ENCODE measurements at regions not wholly inside any gene's neighbourhood (a gene's known extent, or its start where the extent isn't known, plus 50 kb on each side); places are given as distances from the start of the nearest gene placed in this dataset.
"Not testable (repeated sequence)": the region's sequence is repeated elsewhere in the genome, so short reads cannot be mapped to it uniquely, and the experiment has no call there.

DNA sequence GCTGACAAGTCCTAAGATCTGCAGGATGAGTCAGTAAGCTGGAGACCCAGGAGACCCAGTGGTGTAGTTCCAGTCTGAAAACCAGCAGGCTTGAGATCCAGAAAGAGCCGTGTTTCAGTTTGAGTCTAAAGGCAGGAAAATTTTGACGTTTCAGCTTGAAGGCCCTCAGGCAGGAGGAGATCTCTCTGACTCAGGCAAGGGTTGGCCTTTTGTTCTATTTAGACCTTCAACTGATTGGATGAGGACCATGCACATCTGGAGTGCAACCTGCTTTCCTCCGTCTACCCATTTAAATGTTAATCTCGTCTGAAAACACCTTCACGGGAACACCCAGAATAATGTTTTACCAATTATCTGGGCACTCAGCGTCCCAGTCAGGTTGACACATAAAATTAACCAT is 69.5 kb downstream of the NPIPA7 start:
- DNase-seq, result not testable (repeated sequence)

DNA sequence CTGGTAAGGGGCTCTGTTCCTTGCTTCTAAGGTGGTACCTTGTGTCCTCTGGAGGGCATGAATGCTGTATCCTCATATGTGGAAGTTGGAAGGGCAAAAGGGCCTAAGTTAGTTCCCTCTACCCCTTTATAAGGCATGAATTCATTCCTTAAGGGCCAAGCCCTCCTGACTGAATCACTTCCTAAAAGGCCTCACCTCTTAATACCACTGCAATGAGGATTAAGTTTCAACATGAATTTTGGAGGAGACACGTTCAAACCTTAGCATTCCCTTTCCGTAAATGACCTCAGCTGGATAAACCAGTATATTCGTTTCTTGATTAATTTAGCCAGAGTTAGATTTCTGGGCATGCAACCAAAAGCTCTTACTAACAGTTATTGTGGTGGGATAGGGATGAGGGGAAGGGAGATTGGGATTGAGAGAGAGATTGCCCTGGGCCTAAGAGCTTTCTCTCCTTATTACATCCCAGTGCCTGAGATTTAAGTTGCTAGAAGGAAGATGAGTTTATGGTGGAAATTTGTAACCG is 70.8 kb downstream of the NPIPA7 start:
- DNase-seq, result not testable (repeated sequence)

DNA sequence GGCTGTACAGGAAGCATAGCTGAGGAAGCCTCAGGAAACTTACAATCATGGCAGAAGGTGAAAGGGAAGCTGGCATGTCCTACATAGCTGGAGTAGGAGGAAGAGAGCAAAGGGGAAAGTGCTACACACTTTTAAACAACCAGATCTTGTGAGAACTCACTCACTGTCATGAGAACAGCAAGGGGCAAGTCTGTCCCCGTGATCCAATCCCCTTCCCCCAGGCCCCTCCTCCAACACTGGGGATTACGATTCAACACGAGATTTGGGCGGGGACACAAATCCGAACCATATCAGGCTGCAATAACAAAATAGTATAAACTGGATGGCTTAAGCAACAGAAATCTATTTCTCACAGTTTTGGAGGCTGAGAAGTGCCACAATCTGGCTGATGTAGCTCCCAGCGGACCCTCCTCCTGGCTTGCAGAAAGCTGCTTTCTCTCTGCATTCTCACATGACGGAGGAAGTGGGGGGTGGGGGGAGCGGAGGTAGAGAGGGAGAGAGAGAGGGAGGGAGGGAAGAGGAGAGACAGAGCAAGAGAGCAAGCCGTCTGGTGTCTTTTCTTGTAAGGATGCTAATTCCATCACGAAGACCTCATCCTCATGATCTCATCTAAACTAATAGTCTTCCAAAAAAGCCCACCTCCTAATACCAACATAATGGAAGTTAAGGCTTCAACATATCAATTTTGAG is 72.9 kb downstream of the NPIPA7 start:
- not testable (repeated sequence) for DNase-seq

DNA sequence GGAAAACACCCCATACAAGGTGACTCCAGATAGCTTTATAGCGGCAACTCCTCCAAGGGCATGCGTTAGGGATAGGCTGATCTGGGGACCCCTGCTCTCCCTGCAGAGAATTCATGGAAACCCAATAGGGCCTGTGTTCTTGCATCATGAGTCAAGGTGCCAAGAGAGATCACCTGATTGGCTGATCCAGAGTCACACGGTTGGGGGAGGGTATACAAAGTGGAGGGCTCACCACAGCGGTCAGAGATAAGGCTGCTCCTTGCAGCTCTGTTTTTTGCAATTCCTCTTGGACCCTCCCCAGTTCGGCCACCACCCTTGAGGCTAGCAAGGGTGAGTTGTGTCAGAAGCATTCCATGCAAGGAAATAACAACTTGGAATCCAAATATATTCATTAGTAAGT is 79.6 kb downstream of the NPIPA7 start:
- not testable (repeated sequence) for DNase-seq

DNA sequence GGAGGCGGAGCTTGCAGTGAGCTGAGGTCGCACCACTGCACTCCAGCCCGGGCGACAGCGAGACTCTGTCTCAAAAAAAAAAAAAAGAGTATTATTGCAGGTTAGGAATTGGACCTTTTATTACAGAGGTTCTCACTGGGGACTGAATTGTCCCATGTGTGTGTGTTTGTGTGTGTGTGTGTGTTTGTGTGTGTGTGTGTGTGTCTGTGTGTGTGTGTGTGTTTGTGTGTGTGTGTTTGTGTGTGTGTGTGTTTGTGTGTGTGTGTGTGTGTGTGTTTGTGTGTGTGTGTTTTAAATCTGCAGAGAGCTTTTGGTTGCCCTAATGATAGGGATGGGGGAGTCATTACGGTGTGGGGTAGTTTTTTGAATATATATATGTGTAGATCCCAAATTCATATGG is 84.9 kb downstream of the NPIPA7 start:
- not testable (repeated sequence) for DNase-seq

DNA sequence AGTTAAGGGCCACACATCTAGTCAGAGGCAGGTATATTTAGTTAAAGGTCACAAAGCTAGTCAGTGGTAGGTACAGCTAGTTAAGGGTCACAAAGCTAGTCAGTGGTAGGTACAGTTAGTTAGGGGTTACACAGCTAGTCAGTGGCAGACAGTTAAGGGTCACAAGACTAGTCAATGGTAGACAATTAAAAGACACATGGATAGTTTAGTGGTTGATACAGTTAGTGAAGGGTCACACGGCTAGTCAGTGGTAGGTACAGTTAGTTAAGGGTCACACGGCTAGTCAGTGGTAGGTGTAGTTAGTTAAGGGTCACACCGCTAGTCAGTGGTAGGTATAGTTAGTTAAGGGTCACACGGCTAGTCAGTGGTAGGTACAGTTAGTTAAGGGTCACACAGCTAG is 110.0 kb downstream of the NPIPA7 start:
- not testable (repeated sequence) for DNase-seq

DNA sequence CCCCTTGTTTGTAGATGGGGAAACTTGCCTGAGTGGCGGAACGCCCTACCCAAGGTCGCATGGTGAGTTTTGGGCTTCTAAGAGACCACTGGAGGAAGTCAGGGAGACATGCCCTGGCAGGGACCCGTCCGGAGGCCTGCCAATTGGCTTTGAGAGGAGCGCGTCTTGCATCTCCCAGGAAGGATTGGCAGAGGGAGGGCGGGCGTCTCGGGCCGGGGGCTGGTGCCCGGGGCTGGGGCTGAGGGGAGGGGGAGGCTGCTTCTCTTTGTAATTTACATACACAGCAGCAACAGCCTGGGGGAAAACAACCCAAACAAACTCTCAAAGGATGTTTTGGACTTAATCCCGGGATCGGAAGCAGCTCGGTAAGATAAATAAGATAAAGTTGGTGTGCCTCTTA is 110.5 kb downstream of the NPIPA7 start:
- not testable (repeated sequence) for DNase-seq

DNA sequence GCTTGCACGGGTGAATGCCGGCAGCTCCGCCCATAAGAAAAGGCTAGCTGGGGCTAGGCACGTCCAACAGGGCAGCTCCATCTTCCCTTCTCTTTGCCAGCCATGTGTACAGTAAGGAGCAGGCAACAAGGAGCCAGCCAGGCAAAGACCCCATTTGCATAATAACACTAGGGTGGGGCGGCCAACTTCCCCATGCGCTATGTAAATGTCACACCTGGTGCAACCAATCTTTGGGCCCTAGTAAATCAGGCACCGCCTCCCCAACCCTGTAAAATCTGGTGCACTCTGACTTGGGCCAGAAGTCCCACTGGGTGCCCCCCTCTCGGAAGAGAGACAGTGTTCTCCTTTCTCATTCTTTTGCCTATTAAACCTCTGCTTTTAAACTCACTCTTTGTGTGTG is 115.2 kb downstream of the NPIPA7 start:
- DNase-seq, result not testable (repeated sequence)

DNA sequence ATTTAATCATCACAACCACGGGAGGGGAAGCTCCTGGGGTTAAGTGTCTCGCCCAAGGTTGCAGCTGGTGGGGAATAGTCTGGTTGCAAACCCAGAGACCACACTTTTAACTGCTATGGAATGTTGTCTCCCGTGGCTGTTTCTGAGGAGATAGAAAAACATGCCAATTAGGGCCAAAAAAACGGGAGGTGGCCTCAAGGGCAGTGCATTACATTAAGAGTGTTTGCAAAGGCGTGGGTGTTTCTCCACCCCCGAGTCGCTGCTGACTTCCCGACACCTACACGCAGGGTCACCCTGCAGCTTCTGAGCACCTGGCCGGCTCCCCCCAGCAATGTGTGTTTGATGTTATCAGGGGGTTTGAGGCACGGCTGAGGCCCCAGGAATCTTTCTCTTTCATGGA is 116.1 kb downstream of the NPIPA7 start:
- DNase-seq, result not testable (repeated sequence)

DNA sequence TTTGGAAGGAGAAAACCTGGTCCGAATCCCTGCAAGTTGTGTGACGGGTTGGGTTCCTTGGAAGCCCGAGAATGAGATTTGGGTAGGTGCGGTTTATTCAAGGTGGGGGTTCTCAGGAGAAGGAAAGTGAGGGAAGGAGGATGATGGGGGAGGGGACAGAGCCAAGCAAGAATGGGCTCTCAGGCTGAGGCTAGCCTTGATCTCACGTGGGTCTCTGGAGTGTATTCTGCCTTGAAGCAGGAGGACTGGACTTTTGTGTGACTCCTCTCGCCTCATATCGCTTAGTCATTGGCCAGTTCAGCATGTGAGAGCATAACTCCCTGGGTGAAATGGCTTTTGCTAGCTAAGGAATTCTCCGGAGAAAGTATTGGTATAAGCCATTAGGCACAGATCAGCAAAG is 120.9 kb downstream of the NPIPA7 start:
- DNase-seq, result not testable (repeated sequence)

DNA sequence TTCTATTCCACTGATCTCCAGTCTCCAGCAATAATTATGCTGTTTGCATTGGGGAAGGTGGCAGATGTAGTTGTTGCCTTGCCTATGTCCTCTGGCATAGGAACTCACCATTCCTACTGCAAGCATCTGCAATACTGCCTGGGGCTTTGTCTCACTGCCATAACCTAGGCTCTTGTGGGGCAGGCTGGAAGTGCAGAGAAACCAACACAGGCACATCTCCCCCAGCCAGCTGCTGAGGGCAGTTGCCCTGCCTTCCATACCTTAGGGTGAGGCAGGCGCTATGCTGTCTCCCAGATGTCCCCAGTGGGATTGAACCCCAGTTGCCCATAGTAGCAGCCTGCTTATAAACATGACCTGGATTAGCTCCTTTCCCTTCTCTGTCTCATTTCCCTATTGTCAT is 128.1 kb downstream of the NPIPA7 start:
- not testable (repeated sequence) for DNase-seq

DNA sequence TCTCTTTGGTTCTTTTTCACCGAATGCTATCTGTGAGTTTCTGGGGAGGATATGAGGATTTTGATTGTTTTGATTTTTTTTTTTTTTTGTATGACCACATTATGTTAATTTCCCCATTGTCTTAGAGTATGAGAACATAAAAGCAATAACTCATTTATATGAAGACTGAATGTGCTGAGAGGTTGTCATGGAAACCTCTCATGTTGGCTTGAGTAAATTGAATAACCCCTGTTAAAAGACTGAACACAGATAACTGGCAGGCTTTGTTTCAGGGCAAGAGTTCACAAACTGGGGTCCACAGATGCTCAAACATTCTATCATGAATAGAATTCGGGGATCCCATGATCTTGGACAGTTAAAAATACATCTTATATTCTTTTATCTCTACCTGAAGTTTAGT is 129.4 kb downstream of the NPIPA7 start:
- not testable (repeated sequence) for DNase-seq

DNA sequence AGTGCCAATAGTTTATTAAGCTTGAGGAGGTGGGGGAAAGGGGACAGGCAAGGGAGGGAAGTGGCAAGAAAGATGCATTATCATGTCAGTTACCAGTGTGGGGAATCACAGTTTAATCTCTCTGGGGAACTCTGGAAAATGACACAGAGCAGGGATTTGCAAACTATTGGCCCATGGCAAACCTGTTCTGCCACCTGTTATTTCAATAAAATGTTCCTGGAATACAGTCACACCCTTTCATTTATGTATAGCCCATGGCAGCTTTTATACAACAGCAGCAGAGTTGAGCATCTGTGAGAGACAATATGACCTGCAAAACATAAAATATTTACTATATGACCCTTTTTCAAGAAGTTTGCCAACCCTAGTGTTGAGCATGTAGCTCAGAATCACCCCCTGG is 140.5 kb downstream of the NPIPA7 start:
- not testable (repeated sequence) for DNase-seq

DNA sequence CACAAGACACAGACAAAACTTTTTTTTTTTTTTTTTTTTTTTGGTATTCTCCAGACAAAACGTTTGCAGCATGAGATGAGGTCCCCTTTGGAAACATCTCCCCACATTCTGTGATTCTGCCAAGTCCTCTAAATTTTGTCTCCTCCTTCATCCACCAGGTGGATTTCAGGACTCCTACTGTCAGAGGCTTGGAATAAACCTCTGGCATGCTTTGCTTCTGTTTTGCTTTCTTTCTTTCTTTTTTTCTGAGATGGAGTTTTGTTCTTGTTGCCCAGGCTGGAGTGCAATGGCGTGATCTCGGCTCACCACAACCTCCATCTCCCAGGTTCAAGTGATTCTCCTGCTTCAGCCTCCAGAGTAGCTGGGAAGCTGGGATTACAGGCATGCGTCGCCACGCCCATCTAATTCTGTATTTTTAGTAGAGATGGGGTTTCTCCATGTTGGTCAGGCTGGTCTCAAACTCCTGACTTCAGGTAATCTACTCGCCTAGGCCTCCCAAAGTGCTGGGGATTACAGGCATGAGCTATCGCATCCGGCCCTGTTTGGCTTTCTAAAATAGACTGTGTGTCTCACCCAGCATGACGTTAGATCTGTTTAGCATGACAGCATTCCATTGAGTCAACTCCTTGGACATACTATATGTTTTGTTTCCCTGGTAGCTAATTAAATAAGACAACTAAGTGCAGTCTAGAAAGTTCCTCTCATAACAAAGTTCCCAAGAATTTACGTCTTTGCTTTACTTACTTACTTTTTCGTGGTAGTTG is 142.5 kb downstream of the NPIPA7 start:
- DNase-seq, result not testable (repeated sequence)

DNA sequence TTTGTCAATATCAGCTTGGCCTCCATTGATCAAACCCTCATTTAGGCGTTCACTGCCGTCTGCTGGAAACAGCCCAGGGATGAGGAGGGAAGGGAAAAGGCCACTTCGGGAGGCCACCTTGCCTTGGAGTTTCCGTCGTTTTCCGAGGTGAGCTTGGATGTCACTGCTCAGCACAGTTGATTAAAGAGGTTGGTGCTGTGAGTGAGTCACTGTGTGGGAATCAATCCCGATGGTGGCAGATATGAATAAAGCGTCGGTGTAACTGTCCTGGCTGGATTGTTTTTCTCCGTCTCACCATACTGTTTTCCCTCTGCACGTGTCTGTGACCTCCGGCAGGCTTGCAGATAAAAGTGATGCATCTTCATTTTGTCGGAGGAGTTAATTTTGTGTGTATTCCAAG is 148.1 kb downstream of the NPIPA7 start:
- not testable (repeated sequence) for DNase-seq

DNA sequence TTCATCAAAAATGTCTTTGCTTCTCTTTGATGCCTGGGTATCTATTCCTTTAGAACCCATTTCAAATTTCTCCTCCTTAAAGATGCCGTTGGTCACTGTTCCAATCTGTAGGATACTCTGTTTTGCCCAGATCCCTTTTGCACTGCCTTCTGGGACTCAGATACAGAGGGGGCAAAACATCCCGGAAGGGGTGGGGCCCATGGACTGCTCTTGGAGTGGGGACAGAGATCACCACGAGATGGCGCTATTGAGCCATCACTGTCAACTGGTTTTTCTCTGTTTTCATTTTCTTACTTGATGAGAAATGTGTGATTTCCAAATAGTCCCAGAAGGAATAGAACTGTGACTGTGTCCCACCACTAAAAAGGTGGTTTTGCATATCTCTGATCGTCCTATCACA is 151.8 kb downstream of the NPIPA7 start:
- DNase-seq, result not testable (repeated sequence)

DNA sequence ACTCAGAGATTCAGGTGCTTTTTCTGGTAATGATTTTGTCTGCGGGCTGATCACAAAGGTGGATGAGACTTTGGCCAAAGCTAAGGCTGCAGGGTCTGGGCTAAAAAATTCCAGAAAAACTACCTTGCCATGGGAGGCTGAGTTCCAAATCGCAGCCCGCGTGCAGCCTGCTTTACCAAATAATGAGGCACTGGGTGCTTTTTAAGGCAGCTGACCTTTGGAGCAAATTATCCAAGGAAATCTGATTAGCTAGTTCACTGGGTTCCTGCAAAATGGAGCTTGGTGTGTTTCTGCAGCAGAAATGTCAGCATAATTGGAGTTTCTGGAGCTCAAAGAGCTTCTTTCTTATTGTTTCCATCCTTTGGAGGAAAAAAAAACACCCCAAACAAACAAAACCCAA is 156.6 kb downstream of the NPIPA7 start:
- DNase-seq, result not testable (repeated sequence)

DNA sequence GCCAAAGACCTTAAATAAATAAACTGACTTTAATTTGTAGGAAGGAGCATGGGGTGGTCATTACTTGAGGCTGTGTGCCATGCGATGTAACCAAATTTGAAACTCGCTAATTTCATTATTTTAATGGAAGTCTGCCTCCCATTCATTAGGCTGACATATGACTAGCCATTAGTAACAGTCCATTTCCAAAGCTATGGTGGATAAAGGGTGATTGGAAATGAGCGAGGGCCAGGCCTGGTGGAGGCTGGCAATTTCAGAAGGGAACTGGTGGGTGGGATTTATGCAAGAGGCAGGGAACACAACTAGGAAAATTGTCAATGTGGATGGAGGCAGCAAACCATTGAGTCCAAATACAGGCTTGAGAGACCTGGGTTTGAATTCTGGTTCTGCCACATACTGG is 157.2 kb downstream of the NPIPA7 start:
- DNase-seq, result not testable (repeated sequence)

DNA sequence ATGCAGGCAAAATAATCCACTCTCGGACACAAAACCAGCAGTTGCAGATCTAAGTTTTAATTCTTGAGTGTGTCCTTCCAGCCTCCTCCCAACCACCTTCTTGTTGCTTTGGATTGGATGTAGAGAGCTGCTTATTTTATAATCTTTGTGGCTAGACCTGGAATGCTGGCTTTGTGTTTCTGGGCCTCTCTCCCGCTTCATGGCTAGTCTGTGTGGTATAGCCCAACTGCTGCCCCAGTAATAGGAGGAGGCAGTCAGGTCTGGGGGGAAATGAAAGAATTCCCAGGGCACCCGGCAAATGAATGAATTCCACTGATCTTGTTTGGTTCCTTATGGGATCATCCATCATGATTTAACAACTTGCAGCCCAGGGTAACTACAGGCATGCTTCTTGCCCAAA is 170.8 kb downstream of the NPIPA7 start:
- DNase-seq, result not testable (repeated sequence)

DNA sequence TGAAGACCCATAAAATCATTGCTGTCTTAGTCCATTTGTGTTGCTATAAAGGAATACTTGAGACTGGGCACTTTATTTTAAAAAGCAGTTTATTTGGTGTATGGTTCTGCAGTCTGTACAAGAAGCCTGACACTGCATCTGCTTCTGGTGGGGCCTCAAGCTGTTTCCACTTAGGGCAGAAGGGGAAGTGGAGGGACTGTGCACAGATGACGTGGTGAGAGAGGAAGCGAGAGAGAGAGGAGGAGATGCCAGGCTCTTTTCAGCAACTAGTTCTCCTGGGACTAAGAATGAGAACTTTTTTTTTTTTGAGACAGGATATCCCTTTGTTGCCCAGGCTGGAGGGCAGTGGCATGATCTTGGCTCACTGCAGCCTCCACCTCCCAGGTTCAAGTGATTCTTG is 171.9 kb downstream of the NPIPA7 start:
- DNase-seq, result not testable (repeated sequence)

DNA sequence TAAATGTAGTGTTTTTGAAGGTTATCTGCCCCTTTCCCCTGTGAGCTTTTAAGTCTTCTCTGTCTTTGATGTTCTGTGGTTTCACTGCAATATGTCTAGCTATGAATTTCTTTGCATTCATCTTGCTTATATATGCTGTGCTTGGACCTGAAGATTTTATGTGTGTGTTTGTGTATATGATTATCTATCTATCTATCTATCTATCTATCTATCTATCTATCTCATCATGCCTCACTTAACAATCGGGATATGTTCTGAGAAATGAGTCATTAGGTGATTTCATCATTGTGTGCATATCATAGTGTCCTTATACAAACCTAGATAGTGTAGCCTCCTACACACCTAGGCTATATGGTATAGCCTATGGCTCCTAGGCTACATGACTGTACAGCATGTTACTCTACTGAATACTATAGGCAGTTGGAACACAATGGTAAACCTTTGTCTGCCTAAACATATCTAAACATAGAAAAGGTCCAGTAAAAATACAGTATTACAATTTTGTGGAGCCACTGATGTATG is 173.9 kb downstream of the NPIPA7 start:
- DNase-seq, result not testable (repeated sequence)

DNA sequence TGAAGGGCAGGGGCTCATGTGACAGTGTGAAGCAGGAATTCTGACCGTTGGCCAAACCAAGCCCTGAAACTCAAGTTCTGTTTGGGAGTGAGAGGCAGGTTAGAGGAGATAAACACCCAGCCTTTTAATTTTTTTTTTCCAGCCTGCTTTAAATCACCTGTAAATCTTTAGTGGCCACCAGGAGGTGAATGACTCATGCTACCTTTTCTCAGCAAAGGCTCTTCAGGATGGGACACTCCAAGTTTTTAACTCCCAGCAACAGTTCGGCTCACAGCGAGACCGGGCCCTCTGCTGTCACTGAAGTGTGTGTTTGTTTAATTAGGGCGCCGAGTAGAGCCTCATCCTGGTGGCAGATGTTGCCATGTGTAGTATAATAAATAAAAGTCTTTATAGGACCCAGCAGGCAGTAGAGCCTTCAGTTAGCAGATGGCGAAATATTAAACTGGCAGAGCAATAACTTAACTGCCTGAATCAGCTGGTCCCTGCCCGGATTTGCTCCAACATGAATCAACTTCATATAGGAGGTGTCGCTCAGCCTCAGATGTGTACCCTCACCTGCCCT is 180.3 kb downstream of the NPIPA7 start:
- DNase-seq, result not testable (repeated sequence)

DNA sequence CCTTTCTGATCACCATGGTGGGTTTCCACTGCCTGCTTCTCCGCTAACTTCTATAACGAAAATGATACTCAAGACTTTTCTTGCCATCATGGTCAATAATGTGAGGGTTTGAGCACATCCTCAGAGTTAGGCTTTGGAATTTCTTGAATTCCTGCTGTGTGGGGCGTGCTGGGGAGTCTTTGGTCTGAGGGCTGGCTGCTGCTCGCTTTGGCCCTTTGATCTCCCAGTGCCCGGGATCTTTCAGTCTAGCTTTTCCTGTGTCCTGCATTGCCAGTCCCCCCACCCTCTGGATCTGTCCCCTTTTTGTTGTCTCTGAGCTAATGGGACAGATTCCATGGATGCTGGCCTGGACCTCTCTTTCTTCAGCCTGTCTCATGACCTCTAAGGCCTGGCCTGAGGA is 182.6 kb downstream of the NPIPA7 start:
- not testable (repeated sequence) for DNase-seq
